Heart left ventricle (tissue), 13 donors: ENCODE measurements at regions not wholly inside any gene's neighbourhood (a gene's known extent, or its start where the extent isn't known, plus 50 kb on each side); places are given as distances from the start of the nearest gene placed in this dataset.

ENCODE experiments used
- POLR2A ChIP-seq, 2 donors: fragments of 450-650 bp; IDR thresholded peaks; one replicate each; pipeline ENCODE4 v1.6.1; 2017; ENCODE audit warnings: antibody characterized with exemption in 2 of 2, mild to moderate bottlenecking in 2 of 2, moderate library complexity in 2 of 2
- TF ChIP-seq, protein P1 (sequence below), 12 donors: fragments of 200-600 bp; sonication (generic) in 4 of 12; IDR thresholded peaks; one replicate each; pipeline versions ENCODE4 v1.5.0 to v1.8.0; 2018 to 2022; ENCODE audit warnings: antibody characterized with exemption in 12 of 12, mild to moderate bottlenecking in 5 of 12
- donor health status: ischemic (EF 13 %, LVEDD 7.1; RV severe dilation, severe dysfunction).
- donor health status: DM: no; HTN: yes; CAD: no.
- donor health status: DM: no; HTN: no; CAD: no.
- donor health status: ischemic (EF 25% LVEDD 6.9; RV normal size, moderate dysfunction).
- donor health status: ischemic (EF 25% LVEDD 5.7; RV mildly dilated, moderate dysfunction).
- donor health status: ischemic (EF 35%, LVEDD 5.7; RV mildly dilated, moderate dysfunction).
- donor health status: nonischemic (EF 11% LVEDD 7.7; RV severe dilation, severe dysfunction).
- donor health status: DM: yes; HTN: yes; CAD: no.
- donor health status: PGD.
- donor health status: ischemic (EF 29% LVEDD 5.4; RV normal size, mild dysfunction).
- donor health status: nonischemic (EF 23%, LVEDD 6.1; RV moderate dilation, normal function).

- TF ChIP-seq, protein P1, sequence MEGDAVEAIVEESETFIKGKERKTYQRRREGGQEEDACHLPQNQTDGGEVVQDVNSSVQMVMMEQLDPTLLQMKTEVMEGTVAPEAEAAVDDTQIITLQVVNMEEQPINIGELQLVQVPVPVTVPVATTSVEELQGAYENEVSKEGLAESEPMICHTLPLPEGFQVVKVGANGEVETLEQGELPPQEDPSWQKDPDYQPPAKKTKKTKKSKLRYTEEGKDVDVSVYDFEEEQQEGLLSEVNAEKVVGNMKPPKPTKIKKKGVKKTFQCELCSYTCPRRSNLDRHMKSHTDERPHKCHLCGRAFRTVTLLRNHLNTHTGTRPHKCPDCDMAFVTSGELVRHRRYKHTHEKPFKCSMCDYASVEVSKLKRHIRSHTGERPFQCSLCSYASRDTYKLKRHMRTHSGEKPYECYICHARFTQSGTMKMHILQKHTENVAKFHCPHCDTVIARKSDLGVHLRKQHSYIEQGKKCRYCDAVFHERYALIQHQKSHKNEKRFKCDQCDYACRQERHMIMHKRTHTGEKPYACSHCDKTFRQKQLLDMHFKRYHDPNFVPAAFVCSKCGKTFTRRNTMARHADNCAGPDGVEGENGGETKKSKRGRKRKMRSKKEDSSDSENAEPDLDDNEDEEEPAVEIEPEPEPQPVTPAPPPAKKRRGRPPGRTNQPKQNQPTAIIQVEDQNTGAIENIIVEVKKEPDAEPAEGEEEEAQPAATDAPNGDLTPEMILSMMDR (IDR thresholded peaks at IDR 0.05), result no peak
- no peak for TF ChIP-seq POLR2A (IDR thresholded peaks at IDR 0.05)
Observed at GRCh38 chr4:64497491-64497890, 88.2 kb upstream of the TECRL start.
